NCI-H345 treated with DMSO at 0.1 percent for 48 hours (cell line): ENCODE measurements at regions not wholly inside any gene's neighbourhood (a gene's known extent, or its start where the extent isn't known, plus 50 kb on each side); places are given as distances from the start of the nearest gene placed in this dataset.

Experiments used
- DNase-seq: peaks from one replicate; lab custom pipeline; 2025; ENCODE audit not compliant: unreplicated experiment; lab: John Stamatoyannopoulos, UW

DNA sequence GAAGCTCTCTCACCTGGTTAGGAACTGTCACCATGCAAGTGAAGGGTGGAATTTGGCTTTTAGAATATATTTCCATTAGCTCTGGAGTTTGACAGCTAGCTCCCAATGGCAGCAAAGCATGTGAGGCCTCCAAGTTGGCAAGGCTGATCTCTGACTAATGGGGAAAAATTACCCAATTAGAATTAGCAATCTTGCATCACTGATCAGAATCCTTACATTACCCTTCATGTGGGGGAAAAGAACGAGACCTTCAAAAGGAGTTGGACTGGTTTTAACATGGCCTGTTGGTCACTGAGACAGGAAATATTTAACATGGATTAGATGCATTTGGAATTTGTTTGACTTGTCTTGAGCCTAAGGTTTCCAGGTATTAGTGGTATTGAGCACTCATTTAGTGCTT lies 192.3 kb upstream of the GDNF start:
- no peak for DNase-seq

GRCh38 chr5:38031304-38031703 lies 191.5 kb upstream of the GDNF start:
- DNase-seq = no peak

DNA sequence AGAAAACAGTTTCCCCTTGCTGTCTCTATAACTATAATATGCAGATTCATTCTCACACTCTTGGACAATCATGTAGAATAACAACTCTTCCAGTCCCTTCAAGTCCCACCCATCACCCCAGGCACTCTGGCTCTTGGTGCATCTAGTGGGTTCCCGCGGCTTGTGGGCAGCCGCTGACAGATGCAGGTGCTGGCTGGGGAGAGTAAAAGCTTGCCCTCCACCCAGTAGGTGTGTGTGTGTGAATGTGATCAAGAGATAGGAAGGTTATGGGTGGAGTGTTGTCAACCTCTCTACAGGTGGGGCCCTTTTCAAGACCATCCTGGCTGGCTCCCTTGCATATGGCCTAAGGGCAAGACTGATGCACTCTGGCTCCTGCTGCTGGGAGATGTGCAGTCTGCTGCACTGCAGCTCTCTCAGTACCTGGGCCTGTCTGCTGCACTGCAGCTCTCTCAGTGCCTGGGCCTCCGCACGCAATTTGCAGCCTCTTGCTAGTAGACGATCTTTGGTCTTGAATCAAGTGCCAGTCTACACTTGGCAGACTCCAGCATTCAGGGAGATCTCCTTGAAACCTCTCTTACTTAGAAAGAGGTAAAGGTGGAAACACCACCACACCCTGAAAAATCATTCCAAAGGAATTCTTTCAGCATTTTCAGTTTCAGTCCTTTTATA lies 189.7 kb upstream of the GDNF start:
- DNase-seq = no peak

DNA sequence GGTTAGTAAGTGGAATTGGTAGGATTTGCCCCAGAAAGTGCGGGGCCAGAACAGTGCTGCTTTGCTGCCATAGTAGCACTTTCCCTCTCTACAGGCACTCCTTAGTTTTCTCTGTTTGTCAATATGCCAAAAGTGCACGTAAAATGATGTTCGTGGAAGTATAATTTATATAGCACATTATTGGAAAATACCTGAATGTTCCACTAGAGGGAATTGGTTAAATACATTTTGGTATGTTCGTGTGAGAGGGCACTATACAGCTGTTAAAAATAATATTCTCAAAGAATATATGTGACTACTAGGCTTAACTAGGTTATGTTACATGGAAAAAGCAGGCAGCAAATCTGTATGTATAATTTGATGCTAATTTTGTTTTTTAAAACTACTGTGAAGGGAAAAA lies 184.0 kb upstream of the GDNF start:
- DNase-seq = no peak

DNA sequence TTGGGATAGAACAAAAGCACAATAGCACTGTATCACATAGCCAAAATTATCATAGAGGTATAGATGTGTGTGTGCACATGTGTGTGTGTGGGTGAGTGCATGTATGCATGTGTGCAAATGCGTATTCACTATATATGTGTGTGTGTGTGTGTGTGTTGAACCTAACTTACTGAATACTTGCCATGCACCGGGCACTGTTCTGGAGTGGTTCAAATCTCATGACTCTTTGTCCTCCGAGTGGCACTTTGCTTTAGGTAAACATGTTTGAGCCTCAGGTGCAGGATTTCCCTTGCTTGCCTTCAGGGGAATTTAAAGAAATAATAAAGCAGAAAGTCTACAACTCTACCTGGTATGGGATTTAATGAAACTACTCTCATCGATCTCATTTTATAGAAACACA lies 183.5 kb upstream of the GDNF start:
- DNase-seq = no peak

DNA sequence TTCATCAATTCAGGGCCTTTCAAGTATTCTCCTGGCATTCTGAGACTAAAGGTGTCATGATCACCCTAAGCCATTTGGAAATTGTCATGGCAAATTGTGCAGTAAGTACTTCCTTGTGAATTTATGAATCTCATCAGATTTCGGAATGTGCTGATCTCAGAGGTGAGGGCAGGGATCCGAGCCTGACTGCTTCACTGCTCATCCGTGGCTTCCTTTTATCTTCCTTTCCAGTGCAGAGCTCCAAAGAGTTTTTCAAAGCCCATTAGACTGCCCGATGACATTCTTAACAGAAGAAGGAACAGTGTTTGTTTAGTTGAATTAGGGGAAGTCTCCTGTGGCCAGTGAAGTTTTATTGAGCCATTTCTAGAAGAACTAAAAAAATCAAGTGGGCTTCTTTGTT lies 182.8 kb upstream of the GDNF start:
- no peak for DNase-seq

- DNase-seq = no peak
Measured at GRCh38 chr5:38018016-38018415, 178.2 kb upstream of the GDNF start.

DNA sequence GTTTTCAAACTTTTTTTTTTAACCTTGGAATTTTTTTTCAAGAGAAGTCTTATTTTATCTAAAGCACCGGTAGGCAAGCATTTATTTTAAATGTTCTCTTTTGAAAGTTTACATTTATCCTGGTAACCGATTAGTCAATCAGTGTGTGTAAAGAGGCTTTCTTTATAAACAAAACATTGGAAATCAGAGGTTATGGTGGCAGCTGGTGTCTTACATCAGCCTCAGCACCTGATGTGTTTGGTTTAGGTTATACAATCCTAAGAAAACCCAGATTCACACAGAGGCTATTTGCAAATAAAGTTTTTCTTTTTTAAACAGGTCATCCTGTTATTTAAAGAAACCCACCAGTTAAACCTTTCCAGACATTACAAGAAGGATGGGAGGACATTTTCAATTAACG lies 173.3 kb upstream of the GDNF start:
- no peak for DNase-seq

- no peak for DNase-seq
Measured at GRCh38 chr5:38011668-38012188, 171.9 kb upstream of the GDNF start.

DNA sequence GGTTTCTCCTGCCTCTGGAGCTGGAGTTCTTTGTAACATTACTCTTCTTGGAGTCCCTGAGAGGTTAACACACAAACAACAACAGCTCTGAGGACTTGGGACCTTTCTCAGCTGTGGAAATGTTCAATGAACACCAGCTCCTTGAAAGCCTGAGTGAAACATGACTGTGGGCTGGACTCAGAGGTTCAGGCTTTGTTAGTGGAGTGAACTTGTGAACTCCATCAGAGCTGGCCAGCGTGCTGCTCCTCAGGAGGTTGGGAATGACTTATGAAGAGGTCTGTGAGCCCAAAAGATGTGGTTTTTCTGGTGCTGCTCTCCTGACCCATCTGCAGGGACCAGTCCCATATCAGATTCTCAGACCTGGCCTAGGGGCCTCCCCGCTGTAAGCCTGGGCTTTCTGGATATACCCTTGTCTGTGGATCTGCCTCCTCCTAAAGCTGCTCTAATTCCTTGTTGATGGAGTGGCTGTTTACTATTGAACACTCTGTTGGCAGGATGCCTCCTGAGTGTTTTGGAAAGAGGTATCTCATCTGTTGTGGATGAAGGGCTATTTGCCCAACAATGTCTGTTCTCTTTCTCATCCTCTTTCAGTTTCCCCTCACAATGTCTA lies 170.0 kb upstream of the GDNF start:
- no peak for DNase-seq

GRCh38 chr5:38008198-38008597 lies 168.4 kb upstream of the GDNF start:
- DNase-seq = no peak

DNA sequence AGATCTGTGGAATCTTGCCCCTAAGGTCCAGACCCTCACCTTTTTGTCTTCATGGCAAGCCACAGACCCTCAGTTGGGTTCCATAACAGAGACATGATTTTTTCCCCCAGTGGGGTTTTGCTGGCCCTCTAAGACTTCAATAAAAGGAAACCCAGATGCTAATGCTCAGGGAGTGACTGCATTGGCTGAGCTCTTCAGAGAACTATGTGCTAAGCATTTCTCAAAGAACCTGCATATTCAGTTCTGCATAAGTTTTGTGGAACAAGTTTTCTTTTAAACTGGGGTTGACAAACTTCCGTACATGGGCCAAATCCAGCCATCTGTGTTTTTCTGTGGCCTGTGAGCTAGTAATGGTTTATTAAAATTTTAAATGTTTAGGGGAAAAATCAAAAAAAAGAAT lies 159.8 kb upstream of the GDNF start:
- DNase-seq = no peak

DNA sequence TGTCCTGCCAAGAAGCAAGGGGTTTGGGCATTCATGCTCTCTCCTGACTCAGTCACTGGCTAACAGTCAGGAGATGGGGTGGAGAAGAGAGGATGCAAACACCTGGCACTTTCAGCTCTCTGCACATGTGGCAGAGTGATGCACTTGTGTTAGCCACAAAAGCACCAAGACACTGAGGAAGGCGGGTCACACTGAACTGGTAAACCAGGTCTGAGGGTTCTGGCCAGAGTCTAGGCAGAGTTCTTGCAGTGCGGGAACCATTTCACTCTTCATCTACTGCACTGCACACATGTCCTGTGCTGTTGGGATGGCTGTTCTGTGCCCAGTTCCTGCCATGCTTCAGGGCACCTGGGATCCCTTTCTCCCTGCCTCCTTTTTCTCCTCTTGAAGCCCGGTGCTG lies 157.1 kb upstream of the GDNF start:
- no peak for DNase-seq

DNA sequence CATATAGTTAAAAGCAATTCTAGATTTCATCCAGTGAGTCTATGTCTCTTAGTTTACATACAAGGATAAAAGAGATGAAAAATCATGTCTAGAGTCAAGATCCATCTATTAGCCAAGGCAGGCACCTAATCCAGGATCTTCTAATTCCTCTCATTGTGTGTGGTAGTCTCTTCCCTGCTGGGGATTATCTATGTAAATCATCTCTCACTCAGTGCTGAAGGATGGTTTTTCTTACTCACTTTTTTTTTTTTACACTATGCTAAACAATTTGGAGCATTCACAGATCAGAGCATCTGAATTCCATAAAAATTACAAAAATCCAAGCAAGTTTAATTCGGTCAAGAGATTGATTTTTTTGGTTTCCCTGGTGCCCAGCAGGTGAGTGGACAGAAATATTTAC lies 154.9 kb upstream of the GDNF start:
- no peak for DNase-seq

GRCh38 chr5:37991301-37992299 lies 151.8 kb upstream of the GDNF start:
- no peak for DNase-seq

GRCh38 chr5:37989884-37990283 lies 150.0 kb upstream of the GDNF start:
- no peak for DNase-seq

DNA sequence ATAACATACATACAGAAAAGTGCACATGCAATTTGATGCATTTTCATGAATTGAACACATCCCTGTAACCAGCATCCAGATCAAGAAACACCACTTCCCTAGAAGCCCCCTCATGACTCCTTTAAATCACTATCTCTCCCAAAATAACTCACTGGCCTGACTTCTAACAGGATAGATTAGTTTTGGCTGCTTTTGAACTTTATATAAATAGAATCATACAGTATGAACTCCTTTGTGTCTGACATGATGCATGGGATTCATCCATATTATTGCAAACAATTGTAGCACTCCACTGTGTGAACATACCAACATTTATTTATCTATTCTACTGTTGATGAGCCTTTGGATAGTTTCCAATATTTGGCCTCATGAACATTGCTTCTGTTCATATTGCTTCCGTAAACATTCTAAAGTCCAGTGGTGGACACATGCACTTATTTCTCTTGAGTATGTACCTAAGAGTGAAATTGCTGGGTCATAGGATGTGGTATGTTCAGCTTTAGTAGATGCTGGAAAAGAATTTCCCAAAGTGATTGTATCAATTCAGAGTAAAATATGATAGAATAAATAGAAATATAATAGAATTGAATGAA lies 148.7 kb upstream of the GDNF start:
- no peak for DNase-seq

- DNase-seq = no peak
Measured at GRCh38 chr5:37984300-37984699, 144.5 kb upstream of the GDNF start.

GRCh38 chr5:37983463-37983862 lies 143.6 kb upstream of the GDNF start:
- no peak for DNase-seq

DNA sequence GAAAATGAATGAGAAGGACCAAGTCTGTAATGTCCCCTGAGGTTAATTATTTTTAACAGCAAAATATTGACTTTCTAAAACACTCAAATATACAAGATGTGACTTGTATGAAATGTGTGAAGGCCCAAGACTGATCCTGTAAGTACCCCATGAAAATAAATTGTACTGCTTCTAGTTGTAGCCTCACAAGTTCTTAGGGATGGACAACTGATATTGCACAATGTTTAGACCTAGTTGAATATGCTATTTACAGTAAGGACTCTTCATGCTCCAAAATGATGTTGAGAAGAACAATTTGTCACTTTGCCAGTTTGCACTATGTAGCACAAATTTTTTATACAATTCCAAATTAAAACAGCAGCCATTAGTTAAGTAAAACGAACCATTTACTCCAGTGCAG lies 139.7 kb upstream of the GDNF start:
- DNase-seq = no peak

- DNase-seq = no peak
Measured at GRCh38 chr5:37975531-37975930, 135.7 kb upstream of the GDNF start.
